ENCODE measurements at regions not wholly inside any gene's neighbourhood (a gene's known extent, or its start where the extent isn't known, plus 50 kb on each side); places are given as distances from the start of the nearest gene placed in this dataset.
A peak's percentile ranks its signal among the peaks of the same experiment; 100 is the strongest.
"Not testable (repeated sequence)": the region's sequence is repeated elsewhere in the genome, so short reads cannot be mapped to it uniquely, and the experiment has no call there.

DNA sequence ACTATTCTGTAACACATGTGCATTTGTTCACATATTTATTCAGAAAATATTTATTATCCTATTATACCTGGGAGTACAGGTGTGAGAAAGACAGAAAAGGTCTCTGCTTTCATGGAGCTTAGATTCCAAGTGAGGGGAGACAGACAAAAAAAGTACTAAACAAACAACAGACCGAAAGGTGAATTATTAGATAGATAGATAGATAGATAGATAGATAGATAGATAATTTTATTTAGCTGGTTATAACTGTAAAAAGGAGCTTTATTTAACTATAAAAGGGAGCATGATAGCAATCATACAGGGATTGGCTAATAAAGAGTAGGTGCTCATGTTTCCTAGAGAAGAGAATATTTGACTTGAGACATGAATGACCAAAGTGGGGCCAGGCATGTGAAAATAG is 119.4 kb downstream of the TNFSF18 start:
- no peak for DNase-seq

DNA sequence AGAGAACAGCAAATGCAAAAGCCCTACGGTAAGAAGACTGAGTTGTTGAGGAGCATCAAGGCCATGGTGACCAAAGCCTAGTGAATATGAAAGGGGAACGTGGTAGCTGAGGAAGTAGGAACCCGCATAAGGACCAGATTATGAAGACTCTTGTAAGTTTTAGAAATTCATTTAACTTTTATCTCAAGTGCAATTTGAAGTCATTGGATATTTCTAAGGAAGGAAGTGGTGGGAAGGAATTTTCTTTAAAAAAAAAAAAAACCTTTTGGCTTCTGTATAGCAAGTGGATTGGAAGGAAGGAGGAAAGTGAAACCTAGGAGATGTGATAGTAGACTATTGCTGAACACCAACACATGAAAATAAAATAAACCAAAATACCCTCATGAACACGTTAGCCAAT is 119.0 kb downstream of the TNFSF18 start:
- no peak for DNase-seq

DNA sequence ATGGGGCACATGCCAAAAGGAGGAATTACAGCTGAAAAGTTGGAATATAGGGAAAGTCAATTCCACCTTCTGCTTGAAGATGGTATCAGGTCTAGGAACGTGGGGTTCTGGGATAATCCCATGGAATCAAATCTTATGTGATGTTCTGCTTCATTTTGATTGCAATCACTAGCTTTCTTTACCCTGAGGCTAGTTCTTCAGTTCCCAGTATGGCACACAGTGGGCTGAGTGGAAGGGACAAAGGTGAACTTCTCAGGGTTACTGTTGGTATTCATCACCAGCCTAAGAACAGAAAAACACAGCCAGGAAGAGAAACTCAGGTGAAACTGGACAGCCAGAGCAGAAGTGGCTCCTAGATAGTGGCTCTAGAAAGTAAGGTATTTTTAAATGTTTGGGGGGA is 117.8 kb downstream of the TNFSF18 start:
- DNase-seq, result no peak

DNA sequence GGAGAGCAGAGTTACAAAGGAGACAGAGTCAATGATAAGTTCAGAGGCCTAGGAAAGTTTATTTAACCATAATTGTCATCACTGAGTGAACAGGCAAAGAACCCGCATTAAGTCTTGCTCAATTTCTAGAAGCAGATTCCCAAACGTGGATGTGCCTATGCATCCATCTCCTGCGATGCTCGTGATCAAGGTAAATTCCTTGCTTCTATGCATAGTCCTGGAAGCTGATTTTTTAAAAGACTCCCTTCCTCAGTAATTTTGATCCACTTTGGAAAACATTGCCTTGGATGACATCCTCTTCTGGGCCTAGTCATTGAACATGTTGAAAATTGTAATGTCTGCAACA is 116.4 kb downstream of the TNFSF18 start:
- no peak for DNase-seq

DNA sequence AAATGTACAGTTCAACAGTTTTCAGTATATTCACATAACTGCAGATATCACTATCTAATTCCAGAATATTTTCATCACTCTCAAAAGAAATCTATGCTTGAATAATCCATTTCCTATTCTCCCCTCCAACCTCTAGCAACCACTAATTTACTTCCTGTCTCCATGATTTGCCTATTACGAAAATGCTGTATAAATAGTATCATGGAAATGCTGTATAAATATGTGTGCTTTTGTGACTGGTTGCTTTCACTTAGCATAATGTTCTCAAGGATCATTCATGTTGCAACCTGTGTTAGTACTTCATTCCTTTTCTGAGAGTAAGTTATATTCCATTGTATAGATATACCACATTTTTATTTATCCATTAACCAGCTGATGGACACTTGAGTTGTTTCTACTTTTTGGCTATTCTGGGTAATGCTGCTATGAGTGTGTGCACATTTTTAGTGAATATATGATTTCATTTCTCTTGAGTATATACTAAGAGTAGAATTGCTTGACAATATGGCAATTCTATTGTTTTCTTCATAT is 115.6 kb downstream of the TNFSF18 start:
- DNase-seq, result no peak

DNA sequence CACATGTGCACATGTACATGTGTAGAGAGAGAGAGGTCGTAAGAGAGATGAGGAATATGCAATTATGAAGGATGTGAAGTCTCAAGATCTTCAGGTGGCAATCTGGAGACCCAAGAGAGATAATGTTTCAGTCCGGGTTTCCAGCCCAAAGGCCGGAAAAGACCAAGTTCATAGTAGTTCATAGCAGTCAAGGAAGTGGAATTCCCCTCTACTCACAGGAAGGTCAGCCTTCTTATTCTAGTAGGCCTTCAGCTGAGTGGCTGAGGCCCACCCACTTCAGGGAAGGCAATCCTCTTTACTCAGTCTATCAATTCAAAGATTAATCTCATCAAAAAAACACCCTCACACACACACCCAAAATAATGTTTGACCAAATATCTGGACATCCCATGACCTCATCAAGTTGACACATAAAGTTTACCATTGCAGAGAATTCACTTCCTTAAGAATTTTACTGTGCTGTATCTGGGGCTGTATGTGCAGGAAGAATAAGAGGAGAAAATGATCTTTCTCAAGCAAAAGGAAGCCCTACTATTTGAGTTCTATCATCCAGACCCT is 114.6 kb downstream of the TNFSF18 start:
- no peak for DNase-seq

DNA sequence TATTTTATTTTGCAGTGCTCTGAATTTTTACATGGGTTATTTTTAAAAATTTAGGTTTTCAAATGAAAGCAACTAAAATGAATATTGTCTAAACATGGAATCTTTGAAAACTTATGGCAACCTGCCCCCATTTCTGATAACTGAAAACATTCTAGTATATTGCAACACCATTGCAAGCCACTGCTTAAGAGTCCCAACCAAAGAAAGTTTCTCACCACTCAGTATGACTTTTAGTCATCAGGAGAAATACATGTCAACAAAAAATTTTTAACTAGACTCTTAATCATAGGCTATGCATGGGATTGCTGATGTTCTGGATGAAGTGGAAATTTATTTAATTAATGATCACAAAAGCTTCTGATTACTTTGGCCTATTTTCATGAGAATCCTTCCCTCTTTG is 112.1 kb downstream of the TNFSF18 start:
- DNase-seq, result no peak

DNA sequence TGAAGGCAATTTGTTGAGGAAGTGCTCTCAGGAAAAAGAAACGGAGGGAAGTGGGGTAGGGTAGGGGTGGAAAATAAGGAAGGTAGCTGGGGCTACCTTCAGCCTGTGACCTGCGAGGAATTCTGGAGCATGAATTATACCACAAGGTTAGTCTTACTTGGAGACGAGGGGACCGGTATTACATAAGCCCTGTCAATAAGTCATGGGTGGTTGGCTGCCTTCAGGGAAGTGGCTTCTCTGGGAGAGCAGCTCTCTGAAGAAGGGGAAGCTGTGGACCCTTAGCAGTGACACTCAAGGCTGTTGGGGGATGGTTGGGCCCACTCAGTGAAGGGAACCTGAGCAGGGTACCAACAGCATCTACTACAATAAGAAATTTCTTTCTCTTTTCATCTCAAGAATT is 111.3 kb downstream of the TNFSF18 start:
- DNase-seq, result no peak

DNA sequence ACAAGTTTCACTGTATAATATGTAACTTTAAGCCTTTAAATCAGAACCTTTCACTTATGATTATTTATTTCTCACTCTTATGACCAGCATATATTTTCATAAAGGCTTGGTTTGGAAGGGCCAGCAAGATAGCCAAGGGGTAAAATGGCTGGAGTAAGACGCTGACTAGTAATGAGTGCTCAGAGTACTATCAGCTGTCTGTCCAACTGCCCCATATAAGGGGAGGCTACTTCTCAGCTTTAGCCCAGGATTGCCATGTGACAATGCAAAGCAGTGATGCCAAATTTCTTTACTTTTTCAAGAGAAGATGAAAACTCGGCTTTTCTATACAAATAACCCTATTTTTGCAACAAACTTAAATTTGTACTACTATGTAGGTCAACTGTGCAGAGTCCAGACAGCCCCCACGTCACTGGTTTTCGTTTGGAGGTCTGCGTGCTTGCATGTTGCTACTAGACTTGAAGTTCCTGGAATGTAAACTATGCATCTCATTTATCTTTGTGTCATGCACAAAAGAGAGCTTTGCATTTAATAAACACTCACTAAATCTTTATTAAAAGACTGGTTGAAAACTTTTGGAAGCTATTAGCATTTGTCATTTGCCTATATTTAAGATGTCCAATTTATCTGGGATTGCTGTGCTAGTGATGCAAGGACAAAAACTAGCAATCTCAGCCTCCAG is 110.4 kb downstream of the TNFSF18 start:
- no peak for DNase-seq

DNA sequence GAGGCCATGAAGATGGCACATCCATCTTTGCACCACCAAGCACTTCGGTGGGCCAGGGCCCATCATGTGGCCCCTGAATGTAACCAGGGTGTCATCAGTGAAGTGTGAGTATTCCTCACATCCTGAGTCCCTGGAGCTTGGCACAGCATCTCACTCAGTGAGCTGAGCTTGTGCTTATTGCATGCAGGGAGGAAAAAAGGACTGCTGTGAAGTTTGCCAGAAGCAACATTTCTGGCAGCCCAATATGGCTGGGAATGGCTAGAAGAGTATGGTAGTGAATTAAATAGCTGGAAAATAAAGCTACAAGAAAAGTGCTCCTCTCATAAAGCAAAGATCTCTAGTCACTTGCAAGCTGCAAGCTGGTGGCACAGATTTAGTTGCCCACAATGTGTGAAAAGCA is 109.3 kb downstream of the TNFSF18 start:
- DNase-seq, result no peak

DNA sequence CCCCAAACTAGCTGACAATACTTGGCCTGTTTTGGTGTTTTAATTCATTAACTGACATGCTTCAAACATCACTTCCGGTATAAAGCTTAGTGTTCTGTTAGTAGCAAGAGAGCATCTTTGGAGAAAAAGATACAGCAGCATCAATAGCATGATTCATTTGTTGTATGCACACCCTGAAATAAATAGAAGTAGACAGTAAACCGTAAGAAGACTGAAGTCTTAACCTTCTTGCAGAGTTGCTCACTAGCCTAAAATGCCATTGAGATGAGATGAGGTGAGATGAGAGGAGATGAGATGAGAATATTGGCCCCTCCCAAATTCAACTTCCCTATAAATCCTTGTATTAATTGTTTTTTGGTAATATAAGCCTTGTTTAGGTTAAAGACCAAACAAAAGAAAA is 108.8 kb downstream of the TNFSF18 start:
- DNase-seq, result no peak

DNA sequence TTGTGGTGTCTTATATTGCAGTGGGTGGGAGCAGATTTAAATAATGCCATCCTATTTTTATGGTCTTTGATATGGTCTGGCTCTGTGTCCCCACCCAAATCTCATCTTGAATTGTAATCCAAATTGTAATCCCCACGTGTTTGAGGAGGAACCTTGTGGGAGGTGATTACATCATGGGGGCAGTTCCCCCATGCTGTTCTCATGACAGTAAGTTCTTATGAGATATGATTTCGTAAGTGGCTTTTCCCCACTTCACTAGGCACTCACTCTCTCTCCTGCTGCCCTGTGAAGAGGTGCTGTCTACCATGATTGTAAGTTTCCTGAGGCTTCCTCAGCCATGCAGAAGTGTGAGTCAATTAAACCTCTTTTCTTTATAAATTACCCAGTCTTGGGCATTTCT is 107.6 kb downstream of the TNFSF18 start:
- not testable (repeated sequence) for DNase-seq

DNA sequence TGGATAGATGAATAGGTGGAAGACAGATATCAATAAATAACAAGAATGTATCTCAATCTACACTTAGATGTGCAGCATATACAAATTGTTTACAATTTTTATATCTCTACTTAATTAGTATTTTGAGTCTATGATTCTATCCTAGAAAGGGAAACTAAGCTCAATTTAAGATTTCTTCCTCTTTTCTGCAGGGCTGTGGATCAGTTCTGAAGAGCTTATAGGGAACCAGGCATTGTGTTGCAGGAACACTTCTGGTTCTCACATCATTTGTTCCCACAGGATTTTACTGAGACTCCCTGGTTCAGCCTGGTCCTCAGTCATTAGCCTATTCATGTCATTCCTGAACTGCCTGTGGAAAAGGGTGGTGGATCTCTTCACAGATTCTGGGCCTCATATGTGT is 105.8 kb downstream of the TNFSF18 start:
- no peak for DNase-seq

DNA sequence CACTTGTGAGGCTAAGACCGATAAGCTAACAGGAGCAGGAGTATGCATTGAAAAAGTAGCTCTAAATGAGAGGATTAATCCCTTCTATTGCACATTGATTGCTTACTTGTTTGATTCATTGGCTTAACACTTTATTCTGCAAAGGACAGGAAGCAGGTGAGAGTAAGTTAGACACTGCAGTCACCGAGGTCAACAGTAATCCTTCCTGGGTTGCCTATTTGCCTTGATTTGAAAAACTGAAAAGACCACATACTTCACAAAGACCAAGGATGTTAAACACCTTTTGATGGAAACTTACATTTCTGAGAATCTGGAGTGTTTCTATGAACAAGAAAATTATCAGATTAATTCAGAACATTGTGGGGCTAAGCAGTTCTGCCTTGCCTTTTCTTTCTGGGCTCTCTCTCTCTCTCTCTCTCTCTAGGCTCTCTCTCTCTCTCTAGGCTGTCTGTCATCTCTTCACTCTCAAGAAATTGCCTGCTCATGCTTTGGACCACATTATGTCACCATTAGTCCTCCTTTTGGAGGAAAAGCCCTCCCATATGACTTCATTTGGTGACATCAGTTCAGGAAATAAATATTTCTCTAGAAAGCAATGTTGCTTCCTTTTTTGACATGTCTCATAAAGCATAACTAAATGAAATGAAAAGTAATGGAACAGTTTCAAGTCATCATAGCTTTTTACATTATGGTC is 103.8 kb downstream of the TNFSF18 start:
- DNase-seq, result no peak

DNA sequence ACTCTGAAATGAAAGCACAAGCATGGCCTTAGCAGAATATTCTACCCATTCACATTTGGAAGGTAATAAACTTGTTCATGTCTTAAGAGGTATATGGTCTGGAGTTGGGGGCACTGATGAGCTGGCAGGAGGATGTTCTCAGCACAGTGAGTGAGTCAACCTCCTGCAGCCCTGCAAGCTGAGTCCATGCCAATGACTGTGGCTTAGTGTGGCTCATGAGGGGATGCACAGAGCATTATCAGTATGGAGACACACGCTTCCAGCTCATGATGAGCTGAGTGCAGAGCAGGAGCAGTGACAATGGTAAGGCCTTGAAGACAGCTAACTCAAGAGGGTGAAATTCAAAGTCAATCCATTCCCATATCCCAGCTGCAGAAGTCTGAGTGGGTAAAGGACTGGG is 102.3 kb downstream of the TNFSF18 start:
- DNase-seq, result peak; percentile 3

DNA sequence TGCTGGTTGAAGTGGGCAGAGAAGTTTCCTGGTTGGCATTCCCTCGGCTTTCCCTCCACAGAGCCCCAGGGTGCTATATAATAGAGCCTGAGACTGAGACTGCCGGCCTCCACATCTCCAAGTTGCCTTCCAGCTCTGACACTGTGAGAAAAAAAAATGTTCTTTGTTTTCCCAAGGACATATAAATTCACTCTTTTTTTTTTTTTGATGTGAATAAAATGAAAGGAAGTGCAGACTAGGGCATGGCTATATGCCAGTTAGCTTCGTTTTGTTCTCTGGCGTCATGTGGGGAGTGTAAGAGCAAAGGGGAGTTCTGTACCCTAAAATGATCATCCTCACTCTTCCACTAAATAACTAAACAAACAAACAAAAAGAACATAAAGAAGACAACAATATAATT is 101.6 kb downstream of the TNFSF18 start:
- DNase-seq, result no peak

DNA sequence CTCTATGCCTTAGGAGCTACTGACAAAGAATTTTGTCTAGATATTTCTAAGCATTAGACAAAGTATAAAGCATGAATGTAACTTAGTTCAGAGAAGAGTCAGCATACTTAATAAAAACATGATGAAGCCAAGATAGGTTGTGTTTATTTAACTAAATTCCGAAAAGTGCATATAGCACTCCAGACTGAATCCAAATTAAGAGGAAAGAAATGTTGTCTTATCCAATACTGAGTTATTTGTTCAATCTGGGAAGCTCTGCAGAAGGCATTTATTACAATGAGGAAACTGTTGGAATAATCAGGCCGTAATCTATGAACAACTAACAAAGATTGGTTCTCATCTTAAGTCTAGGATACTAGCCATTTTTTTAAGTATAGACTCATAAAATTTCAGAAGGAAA is 100.2 kb downstream of the TNFSF18 start:
- no peak for DNase-seq

DNA sequence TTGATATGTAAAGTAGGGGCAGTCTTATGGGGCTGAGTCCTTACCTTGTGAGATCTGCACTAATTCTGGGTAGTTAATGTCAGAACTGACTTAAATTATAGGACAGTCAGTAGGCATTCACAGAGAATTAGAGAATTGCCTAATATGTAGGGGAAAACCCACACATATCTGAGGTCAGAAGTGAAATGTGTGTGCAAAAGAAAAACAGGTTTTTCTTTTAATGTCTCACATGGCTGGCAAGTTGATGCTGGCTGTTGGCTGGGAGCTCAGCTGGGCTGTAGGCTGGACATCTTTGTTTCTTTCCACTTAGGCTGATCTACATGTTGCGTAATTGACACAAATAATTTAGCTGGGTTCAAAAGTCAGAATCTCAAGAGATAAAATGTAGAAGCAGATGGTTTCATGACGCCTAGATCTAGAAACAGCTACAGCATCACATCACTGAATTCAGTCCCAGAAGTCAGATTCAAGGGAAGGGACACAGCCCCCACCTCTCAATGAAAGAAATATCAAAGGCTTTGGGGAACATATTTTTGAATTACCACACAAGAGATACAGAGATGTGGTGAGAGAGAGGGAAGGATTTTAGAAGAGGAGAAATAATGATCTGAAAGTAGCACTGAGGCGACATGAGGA is 98.9 kb downstream of the TNFSF18 start:
- no peak for DNase-seq

DNA sequence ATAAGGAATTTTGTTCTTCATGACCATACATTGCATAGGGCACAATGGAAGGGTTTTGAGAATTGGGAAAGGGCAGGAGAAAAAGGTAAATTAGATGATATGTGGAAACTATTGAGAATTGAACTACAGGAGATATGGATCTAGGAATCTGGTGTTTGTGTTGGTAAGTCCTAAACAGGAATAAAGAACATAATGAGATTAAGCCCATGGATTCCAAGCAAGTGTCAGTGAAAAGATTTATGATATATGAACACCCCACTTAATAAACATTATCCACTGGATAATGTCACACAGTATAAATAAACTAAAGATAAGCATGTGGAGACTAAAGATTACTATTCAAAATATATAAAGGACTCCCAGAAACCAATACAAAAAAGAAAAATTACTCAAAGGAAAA is 98.2 kb downstream of the TNFSF18 start:
- no peak for DNase-seq

DNA sequence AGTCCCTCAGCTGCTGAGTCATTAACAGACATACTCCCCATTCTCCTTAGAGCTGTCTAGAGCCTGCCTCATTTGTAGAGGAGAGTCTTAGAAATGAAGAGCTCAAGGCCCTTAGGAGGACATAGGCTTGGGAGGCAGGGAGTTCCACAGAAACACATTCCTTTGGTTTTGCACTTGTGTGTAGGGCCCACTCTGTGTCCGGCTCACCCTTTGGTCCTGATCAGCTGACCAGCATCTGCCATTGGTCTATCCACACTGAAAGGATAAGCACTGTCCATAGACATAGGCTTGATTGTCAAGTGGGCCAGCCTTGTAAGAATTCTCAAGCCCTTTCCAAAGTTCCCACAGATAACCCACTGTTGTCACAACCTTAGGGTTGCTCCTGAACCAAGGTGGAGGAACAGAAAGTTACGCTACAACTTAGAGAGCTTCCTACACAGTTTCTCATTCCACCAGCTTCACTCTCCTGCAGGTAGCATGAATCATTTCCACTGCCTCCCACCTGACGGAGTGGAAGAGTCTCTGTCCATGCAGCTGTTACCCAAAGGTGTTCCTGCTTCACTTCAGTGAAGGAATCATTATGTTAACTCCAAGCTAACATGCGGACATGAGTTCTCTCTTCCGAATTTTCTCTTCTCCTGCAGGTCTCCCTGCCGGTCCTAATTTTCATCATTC is 96.1 kb downstream of the TNFSF18 start:
- no peak for DNase-seq

DNA sequence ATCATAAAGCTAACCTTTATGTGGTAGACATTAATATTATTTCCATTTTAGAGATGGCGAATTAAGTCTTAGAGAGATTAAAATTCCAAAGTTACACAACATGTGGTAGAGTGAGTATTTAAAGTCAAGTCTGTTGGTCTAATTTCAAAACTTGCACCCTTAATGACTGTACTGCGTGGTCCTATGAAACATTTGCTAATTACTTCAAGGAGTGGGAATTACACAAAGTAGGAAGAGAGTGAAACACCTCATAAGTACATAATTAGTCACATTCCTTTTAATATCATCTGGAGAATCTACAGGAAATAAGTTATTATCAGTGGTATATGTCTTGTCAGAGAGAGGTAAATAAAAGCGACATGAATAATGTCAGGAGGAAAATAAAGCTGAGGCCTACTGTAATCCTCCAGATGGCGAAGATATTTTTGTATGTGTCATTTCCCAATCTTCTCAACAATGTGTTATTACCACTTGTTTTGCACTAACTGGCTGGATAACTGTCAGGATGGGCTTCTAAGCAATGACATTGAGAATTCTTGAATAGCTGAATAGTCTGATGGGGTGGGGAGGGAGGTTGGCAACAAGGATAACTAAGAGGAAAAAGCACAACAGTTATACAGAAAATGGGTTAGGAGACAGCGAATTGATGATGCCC is 95.5 kb downstream of the TNFSF18 start:
- no peak for DNase-seq

DNA sequence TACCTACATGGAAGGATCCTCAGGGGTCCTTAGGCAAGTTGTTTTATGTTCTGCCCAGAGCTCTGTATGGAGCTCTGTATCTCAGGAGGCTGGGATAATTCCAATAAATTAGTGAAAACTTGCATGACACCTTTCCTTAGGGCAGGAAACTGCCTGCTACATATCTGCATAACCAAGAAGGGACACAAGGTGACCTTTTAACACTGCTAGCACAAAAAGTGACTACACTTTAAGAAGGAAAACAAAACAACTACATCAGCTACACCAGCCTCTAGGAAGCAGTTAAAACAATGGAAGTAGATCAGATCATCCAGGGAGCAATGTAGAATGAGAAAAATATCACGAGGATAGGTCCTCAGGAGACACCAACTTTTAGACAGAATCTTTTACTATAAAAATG is 93.9 kb downstream of the TNFSF18 start:
- no peak for DNase-seq

DNA sequence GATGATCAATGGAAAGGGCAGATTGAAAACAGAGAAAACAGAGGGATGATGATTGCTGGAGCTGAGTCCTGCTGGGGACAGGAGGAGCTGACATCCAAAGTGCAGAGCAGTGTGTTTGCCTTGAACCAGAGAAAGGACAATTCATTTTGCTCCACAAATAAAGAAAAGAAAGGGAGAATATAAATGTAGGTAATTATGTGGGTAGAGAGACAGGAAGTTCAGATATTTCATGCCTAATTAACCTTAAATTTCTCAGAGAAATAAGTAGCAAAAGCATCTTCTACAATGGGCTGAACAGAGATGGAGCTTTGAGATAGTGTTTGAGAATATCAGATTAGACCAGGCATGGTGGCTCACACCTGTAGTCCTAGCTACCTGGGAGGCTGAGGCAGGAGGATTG is 93.2 kb downstream of the TNFSF18 start:
- no peak for DNase-seq
